Prostate gland (tissue), 2 donors: ENCODE measurements at regions not wholly inside any gene's neighbourhood (a gene's known extent, or its start where the extent isn't known, plus 50 kb on each side); places are given as distances from the start of the nearest gene placed in this dataset.
A peak's percentile ranks its signal among the peaks of the same experiment; 100 is the strongest.

ENCODE experiments used
- DNase-seq: peaks from one replicate; pipeline ENCODE4 v3.0.0-alpha.2; 2019; ENCODE audit warnings: low spot score
- H3K27ac ChIP-seq, 2 donors: fragments of 200-600 bp; sonication (generic); 2 replicates each; pipeline ENCODE4 v1.5.1; 2017 to 2019
- H3K27me3 ChIP-seq: fragments of 200-600 bp; sonication (generic); replicated peaks from 2 replicates; pipeline ENCODE4 v1.5.1; 2019; ENCODE audit not compliant: insufficient read depth
- H3K36me3 ChIP-seq, 2 donors: fragments of 200-600 bp; sonication (generic); 1 replicate in 1 of 2; 2 replicates in 1 of 2; pipeline versions ENCODE4 v1.5.1 to v1.8.1; 2017 to 2019
- H3K4me1 ChIP-seq: fragments of 200-600 bp; sonication (generic); replicated peaks from 2 replicates; pipeline ENCODE4 v1.5.1; 2019
- H3K4me3 ChIP-seq, 2 donors: fragments of 200-600 bp; sonication (generic); 2 replicates each; pipeline ENCODE4 v1.5.1; 2017 to 2019
- H3K9me3 ChIP-seq: fragments of 200-600 bp; sonication (generic); 2 replicates; pipeline ENCODE4 v1.5.1; 2017
- POLR2A ChIP-seq: fragments of 450-650 bp; IDR thresholded peaks from one replicate; pipeline ENCODE4 v1.6.1; 2016; ENCODE audit warnings: antibody characterized with exemption, mild to moderate bottlenecking
- POLR2AphosphoS5 ChIP-seq: sonication (generic); formaldehyde crosslinking; IDR thresholded peaks from one replicate; pipeline ENCODE4 v1.6.1; 2017; ENCODE audit warnings: antibody characterized with exemption
- WGBS: methylation state at CpG from one replicate; pipeline ENCODE4 v1.1.5; 2018; 5-methylcytosine and 5-hydroxymethylcytosine counted together
- intact Hi-C: fragments of 100-400 bp; cut with DNase I; formaldehyde crosslinking; loops from one replicate; pipeline ENCODE4 v1.14.2; 2022
- TF ChIP-seq, protein P1 (sequence below), 4 experiments: fragments of 200-600 bp in 2 of 4; fragments of 450-650 bp in 2 of 4; sonication (generic) in 2 of 4; IDR thresholded peaks; 1 replicate in 3 of 4; 2 replicates in 1 of 4; pipeline ENCODE4 v1.5.1; 2016 to 2019; ENCODE audit warnings: antibody characterized with exemption in 4 of 4, mild to moderate bottlenecking in 2 of 4, moderate library complexity in 2 of 4

DNA sequence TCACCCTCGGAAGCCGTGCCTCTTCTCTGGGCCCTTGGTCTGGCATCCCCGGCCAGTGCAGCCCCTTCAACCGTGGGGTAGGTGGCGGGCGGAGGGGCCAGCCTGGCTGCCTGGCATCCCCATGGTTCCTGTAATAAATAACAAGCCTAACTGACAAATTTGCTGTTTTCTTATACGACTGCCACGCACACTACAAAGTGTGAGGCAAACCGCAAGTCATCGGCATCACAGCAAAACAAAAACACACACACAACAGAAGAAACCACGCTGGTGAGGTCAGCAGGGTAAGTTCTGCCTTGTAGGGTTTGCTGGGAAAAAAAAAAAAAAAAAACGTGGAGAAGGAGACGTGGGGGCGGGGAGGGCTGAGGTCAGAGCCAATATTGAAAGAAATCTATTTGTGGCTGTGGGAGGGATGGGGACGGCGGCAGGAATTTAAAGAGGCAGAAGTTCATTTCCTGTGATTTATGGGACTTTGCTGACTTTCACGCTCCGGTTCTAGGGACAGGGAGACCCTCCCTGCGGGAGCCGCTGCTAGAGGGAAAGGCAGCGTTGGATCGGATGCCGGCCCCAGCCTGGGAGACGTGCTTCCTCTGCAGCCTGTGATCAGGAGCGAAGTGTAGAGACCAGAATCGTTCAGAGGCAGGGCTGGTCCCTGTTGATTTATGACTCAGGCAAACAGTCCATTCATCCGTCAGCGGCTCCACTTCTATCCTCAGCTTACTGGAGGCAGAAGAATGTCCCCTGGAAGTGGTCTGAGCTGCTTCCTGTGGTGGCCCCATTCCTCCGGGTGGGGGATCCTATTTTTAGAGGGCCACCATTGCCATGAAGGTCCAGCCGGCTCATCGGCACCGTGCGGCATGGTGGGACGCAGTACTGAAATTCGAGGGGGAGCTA lies 162.8 kb downstream of the FOXL1 start:
- H3K27ac ChIP-seq: no peak overlapping the region
- DNase-seq: no peak
- intact Hi-C loops: no loop called here
- no peaks in the 10 kb centered on the region for H3K36me3 ChIP-seq
- H3K4me3 ChIP-seq: no peak overlapping the region
- WGBS: 20% methylated on average over 35 of the region's 35 CpGs
- no peaks in the 10 kb centered on the region for H3K9me3 ChIP-seq
- H3K27me3 ChIP-seq: no peaks in the 10 kb centered on the region
- H3K4me1 ChIP-seq: no peaks in the 10 kb centered on the region
- no peak for TF ChIP-seq POLR2AphosphoS5
- TF ChIP-seq POLR2A: no peak
- TF ChIP-seq, protein P1, sequence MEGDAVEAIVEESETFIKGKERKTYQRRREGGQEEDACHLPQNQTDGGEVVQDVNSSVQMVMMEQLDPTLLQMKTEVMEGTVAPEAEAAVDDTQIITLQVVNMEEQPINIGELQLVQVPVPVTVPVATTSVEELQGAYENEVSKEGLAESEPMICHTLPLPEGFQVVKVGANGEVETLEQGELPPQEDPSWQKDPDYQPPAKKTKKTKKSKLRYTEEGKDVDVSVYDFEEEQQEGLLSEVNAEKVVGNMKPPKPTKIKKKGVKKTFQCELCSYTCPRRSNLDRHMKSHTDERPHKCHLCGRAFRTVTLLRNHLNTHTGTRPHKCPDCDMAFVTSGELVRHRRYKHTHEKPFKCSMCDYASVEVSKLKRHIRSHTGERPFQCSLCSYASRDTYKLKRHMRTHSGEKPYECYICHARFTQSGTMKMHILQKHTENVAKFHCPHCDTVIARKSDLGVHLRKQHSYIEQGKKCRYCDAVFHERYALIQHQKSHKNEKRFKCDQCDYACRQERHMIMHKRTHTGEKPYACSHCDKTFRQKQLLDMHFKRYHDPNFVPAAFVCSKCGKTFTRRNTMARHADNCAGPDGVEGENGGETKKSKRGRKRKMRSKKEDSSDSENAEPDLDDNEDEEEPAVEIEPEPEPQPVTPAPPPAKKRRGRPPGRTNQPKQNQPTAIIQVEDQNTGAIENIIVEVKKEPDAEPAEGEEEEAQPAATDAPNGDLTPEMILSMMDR (IDR thresholded peaks at IDR 0.05): no peak

DNA sequence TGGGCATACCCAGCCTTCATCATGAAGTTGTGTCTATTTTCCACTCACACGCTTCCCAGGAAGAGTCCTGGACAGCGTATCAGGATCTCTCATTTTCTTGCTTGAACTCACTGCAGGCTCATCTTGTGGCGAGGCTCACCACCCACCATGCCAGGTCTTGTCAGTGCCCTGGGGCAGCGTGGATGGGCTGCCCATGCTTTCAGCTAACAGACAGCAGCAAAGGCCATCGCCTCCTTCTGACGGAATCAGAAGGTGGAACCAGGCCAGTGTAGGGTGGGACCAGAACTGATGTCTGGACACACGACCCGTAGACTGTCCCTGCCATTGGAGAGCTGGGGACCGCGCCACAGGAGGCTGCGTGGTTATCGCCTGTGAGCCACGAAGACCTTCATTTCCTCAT lies 169.4 kb downstream of the FOXL1 start:
- Histone ChIP-seq H3K4me1 (no peaks in the 10 kb centered on the region), H3K4me3 (no peak overlapping the region), H3K36me3 (no peaks in the 10 kb centered on the region), H3K9me3 (no peaks in the 10 kb centered on the region), H3K27ac (no peak overlapping the region), H3K27me3 (no peaks in the 10 kb centered on the region)
- intact Hi-C loops: no loop called here
- 72% methylated on average over 13 of the region's 13 CpGs for WGBS
- DNase-seq: no peak
- TF ChIP-seq, protein P1 (IDR thresholded peaks at IDR 0.05): no peak
- TF ChIP-seq POLR2A: no peak
- TF ChIP-seq POLR2AphosphoS5: no peak

DNA sequence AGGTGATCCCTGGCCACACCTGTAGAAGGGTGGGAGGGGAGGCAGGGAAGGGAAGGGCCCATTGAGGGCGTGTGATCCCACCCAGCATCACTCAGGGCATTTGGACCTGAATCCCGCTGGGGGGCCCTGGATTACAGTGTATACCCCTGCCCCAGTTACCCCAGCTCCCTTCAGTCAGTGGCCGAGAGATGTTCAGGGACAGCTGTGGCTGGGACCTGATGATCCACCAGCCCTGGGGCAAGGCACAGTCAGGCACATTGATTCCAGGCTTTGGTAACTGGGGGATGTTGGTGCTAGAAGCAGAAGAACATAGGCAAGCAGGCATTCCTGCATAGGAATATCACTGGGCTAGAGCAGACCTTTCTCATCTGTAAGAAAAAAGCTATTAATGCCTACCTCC lies 170.3 kb downstream of the FOXL1 start:
- TF ChIP-seq POLR2AphosphoS5 (no peak), POLR2A (no peak)
- TF ChIP-seq, protein P1 (IDR thresholded peaks at IDR 0.05): no peak
- H3K27me3 ChIP-seq: no peaks in the 10 kb centered on the region
- 80% methylated on average over 3 of the region's 3 CpGs for WGBS
- no peak for DNase-seq
- intact Hi-C loops: no loop called here
- no peaks in the 10 kb centered on the region for H3K4me1 ChIP-seq
- H3K9me3 ChIP-seq: no peaks in the 10 kb centered on the region
- H3K4me3 ChIP-seq: no peak overlapping the region
- H3K36me3 ChIP-seq: no peaks in the 10 kb centered on the region
- H3K27ac ChIP-seq: no peak overlapping the region

DNA sequence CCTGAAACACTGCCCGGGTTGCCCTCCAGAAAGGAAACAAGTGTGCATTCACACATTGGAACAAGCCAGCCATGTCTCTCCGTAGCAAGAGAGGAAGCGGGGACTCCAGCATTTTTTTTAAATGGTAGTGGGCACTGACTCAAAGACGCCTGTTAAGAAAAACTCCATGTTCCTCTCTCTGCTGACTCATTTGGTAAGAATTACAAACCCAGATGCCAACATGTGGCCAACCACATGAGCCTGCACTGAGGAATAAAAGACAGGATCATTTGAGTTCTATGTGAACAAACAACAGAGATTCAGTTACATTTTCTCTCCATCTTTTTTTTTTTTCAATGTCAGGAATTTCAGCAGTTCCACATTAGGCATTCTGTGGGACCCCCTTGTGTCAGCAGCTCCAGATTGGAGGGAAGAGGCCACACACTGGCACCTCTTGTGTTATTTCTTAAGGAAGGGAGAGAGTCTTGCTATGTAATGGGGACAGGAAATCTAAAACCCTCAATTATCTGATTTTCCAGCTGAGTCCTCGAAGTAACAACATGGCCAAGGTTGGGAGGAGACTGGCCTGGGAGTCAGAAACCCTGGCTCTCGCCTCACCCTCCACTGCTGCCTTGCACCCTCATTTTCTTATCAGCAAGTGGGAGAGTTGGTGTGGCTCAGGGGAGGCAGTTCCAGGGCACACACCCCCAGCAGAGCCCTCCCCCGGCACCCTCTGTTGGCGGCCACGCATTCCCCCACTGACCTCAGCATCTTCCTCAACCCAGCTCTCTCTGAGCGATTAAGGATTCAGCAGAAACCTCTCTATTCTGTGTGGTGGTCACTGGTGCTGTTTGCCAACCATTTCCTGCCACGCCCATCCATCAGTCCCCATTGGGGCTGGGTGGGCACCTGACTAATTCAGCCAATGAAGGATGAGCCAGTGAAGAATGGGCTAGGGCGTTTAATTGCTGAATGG lies 173.0 kb downstream of the FOXL1 start:
- H3K27ac ChIP-seq: no peak overlapping the region
- WGBS: 70% methylated on average over 12 of the region's 12 CpGs
- intact Hi-C loops: no loop called here

More for the DNA sequence above, 173.0 kb downstream of the FOXL1 start:
- Histone ChIP-seq H3K9me3 (no peaks in the 10 kb centered on the region), H3K36me3 (no peaks in the 10 kb centered on the region), H3K4me1 (no peaks in the 10 kb centered on the region), H3K27me3 (no peaks in the 10 kb centered on the region), H3K4me3 (no peak overlapping the region)
- DNase-seq: peak; percentile 17
- TF ChIP-seq, protein P1 (IDR thresholded peaks at IDR 0.05): no peak
- TF ChIP-seq POLR2A: no peak
- peak; percentile 48 for TF ChIP-seq POLR2AphosphoS5
